Activated CD4-positive, alpha-beta T cell treated with anti-CD3 and anti-CD28 coated beads, Interleukin-2, amount 50 U/mL, for 24 hours (primary cell): ENCODE measurements at regions not wholly inside any gene's neighbourhood (a gene's known extent, or its start where the extent isn't known, plus 50 kb on each side); places are given as distances from the start of the nearest gene placed in this dataset.

ENCODE experiments used
- DNase-seq, 2 donors: peaks; one replicate each; pipeline ENCODE4 v3.0.0-alpha.2; 2020; ENCODE audit warnings: low read depth in 1 of 2, low spot score in 1 of 2

- no peak for DNase-seq
Observed at GRCh38 chr10:123518765-123519164, 147.4 kb upstream of the GPR26 start.

DNA sequence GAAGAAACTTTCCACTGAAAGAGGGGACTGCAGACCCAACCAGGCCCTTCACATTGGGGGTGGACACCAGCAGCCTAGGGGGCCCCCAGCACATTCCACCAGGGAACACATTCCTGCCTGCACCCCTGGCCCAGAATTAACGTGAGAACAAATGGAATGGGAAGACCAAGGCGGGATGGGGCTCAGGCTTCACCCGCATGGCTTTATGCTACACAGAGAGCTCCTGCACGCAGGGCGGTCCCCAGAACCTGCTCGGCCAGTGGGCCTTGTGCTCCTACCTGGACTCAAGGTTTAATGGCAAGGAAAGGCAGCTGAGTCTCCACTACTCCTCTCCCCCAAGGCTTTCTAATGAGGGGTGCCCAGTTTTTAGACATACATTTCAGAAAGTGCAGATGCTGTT, 146.3 kb upstream of the GPR26 start:
- DNase-seq, result no peak

DNA sequence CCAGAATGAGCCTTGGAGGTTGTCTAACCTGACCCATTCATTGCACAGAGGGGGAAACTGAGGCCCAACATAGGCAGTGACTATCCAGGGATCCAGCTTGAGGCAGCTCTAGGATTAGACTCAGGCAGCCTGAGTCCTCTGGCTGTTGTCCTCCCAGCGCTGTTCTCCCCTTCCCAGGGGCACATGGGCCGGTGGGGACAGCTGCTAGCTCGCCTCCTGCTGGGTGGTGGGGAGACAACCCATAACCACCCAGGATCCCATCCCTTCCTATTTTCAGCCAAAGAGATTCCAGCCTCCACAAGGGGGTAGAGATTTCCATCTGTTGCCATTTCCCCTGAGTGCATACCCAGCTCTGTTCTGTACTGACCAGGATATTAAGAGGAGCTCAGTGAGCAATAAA, 145.1 kb upstream of the GPR26 start:
- no peak for DNase-seq

DNA sequence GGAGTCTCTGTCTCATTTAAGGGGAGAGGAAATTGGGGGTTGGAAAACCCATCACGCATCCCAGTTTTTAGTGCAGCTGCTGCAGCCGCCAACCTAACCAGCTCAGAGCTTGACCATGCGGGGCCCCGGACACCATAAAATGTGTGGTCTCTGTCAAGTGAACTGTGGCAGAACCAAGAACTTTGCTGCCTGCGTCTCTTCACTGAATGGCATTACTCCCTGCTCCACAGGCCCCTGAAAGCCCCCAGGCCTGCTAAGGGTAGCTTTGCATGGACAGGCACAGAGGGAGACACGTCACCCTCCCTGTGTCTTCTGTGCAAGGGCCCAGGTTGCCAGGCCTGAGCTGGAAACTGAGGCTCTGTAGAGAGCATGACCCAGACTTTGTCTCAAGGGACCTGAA, 144.6 kb upstream of the GPR26 start:
- no peak for DNase-seq

GRCh38 chr10:123522702-123523312, 143.3 kb upstream of the GPR26 start:
- DNase-seq, result no peak

GRCh38 chr10:123523833-123524232, 142.3 kb upstream of the GPR26 start:
- DNase-seq, result no peak

DNA sequence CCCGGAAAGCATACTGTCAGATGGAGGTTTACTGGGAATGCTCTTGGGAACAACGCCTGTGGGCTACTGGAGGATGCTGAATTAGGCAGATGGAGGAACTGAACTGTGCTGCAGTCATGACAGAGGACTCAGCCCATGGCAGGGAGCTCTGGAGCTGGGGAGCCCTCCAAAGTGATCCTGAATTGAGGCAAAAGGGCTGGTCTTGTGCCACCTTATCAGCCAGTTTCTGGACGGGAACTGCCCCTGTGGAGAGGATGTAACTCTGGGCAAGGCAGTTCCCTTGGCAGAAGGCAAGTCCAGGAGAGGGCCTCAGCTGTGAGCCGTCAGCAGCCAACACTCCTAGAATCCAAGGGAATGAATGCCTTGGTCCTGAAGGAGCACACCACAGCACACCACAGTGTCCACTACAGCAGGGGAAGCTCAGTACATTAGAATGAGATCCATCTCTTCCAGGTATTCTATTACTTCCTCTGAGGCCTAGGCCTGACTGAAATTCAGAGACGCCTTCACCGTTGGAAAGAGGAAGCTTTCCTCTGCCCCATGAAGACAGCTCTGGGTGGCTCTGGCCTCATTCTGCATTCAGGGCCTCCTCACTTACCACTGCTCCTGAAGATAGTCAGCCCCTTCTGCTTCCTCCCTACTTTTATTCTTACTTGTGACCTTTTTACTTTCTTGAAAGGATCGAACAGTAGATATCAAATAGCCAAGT, 139.6 kb upstream of the GPR26 start:
- no peak for DNase-seq

GRCh38 chr10:123527151-123527550, 139.0 kb upstream of the GPR26 start:
- DNase-seq, result no peak

DNA sequence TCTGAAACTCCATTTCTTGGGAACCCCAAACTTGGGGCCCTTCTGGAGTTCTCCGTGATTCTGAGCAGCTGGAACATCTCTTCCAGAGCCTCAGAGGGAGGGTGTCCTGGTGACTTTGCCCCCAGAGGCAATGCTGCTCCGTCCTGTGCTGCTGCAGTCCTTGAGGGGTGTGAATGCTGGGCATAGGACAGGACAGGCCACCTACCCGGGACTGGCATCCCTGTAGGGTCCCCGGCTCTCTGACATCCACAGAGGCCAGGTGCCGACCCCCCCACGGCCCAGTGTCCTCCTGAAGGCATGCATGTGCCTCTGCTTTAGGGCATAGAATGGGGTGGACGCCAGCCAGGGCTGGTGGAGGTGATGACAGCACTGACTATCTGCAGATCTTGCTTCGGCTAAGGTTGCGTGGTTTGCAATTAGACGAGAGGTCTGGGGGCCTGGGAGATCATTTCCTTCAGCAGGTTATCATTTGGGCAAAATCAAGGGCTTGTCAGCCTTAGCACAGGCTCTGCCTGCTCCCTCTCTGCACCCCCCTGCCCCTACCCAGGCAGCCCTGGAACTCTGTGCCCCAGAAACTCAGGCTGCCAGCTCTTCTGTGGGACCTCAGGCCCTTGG, 136.9 kb upstream of the GPR26 start:
- no peak for DNase-seq

DNA sequence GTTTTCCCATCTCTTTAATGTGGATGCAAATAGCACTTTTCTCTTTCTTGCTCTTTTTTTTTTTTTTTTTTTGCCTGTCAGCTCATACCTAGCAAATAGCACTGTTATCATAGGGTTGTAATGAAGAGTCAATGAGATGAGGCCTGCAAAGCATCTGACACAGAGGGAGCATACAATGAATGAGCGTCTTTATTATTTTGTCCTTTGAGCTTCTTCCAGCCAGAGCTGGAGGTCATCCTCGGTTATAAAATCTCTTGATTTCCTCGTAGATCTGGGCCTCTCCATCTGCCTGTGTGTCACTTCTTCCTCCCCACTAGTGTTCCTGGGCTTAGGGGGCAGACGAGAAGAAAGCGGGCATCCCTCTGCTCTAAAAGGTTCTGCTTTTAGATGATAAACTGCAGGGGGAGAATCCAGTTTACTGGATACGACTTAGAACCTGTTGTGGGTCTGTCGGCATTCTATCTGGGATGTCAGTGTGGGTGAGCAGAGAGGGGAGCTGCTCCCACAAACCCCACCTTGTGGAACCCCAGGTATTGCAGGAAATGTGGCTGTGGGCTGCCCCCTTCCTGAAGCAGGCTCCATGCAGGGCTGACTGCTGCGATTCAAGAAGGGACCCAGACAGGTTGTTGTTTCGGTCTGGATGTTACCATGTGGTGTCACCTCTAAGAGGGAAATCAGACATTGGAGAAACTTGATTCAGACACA, 135.8 kb upstream of the GPR26 start:
- DNase-seq, result no peak

GRCh38 chr10:123535386-123535785, 130.8 kb upstream of the GPR26 start:
- no peak for DNase-seq

- DNase-seq, result no peak
Observed at GRCh38 chr10:123536176-123536845, 129.8 kb upstream of the GPR26 start.

GRCh38 chr10:123537188-123537961, 128.8 kb upstream of the GPR26 start:
- DNase-seq, result no peak

- no peak for DNase-seq
Observed at GRCh38 chr10:123538401-123539320, 127.5 kb upstream of the GPR26 start.

- no peak for DNase-seq
Observed at GRCh38 chr10:123544986-123545385, 121.2 kb upstream of the GPR26 start.

- no peak for DNase-seq
Observed at GRCh38 chr10:123548770-123549169, 117.4 kb upstream of the GPR26 start.

GRCh38 chr10:123549761-123550454, 116.2 kb upstream of the GPR26 start:
- DNase-seq, result no peak

DNA sequence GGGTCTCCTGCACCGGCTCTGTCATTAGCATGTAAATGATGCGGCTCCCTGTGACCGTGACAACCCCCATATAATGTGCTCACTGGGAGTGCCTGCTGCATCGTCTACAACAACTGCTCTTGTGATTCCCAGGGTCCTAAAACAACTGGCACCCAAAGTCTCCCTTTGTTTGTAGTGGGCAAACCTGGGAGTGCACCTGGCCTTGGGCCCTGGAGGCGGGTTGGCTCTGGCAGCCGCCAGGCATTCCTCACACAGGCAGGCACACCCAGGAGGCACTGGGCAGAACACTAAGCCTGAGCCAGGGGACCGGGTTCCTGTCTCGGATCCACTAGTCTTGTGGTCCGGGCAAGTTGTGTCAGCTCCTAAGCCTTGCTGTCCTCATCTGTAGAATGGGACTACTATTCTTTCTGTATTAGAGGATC, 115.5 kb upstream of the GPR26 start:
- DNase-seq, result no peak

DNA sequence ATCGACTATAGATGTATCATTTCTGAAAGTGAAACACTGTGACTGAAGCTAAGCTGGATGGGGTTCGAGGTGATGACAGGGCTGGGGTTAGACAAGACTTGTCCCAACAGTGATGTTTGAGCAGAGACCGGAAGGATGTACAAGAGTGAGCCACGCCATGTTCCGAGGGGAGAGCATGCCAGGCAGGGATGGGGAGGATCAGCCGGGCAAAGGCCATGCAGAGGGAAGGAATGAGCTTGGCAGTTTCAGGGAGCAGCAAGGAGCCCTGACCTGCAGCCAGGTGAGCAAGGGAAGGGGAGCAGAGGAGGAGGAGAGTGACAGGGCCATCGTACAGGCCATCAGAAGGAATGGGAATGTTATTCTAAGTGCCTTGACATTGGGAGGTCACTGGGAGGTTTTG, 114.9 kb upstream of the GPR26 start:
- no peak for DNase-seq
